Psoas muscle (tissue), 7 donors: ENCODE measurements at regions not wholly inside any gene's neighbourhood (a gene's known extent, or its start where the extent isn't known, plus 50 kb on each side); places are given as distances from the start of the nearest gene placed in this dataset.
"Not testable (repeated sequence)": the region's sequence is repeated elsewhere in the genome, so short reads cannot be mapped to it uniquely, and the experiment has no call there.

Experiments used
- ATAC-seq, 4 donors: fragments of 200-7000 bp; cut with Tn5 transposase; one replicate each; pipeline ENCODE4 v1.9.1; 2020; ENCODE audit warnings: moderate library complexity in 3 of 4, mild to moderate bottlenecking in 2 of 4
- DNase-seq, 2 donors: peaks; one replicate each; pipeline ENCODE4 v3.0.0-alpha.2; 2020
- H3K27ac ChIP-seq: fragments of 200-600 bp; one replicate; pipeline ENCODE4 v1.8.0; 2022
- H3K27me3 ChIP-seq, 3 donors: fragments of 200-600 bp in 1 of 3; one replicate each; pipeline versions ENCODE4 v1.6.1 to v1.8.0; 2013 to 2022; ENCODE audit warnings: low read length in 2 of 3, mild to moderate bottlenecking in 2 of 3, moderate library complexity in 1 of 3; ENCODE audit not compliant: insufficient read depth in 3 of 3
- H3K36me3 ChIP-seq, 2 donors: fragments of 200-600 bp in 1 of 2; one replicate each; pipeline versions ENCODE4 v1.6.1 to v1.8.0; 2013 to 2022; ENCODE audit warnings: low read depth in 1 of 2, mild to moderate bottlenecking in 1 of 2, moderate library complexity in 1 of 2; ENCODE audit not compliant: insufficient read depth in 1 of 2
- H3K4me1 ChIP-seq: fragments of 200-600 bp; one replicate; pipeline ENCODE4 v1.8.0; 2022
- H3K4me3 ChIP-seq: fragments of 200-600 bp; one replicate; pipeline ENCODE4 v1.8.0; 2022; ENCODE audit warnings: mild to moderate bottlenecking
- H3K9me3 ChIP-seq: fragments of 200-600 bp; one replicate; pipeline ENCODE4 v1.8.0; 2022
- CTCF ChIP-seq: fragments of 200-600 bp; IDR thresholded peaks from one replicate; pipeline ENCODE4 v1.8.0; 2022; ENCODE audit warnings: antibody characterized with exemption
- WGBS, 3 donors: extraction: QIAGEN DNeasy Blood & Tissue Kit; methylation state at CpG; one replicate each; pipeline versions ENCODE4 v1.1.6 to v1.1.7; 2013; 5-methylcytosine and 5-hydroxymethylcytosine counted together
- intact Hi-C, 2 donors: fragments of 100-400 bp; cut with DNase I; formaldehyde crosslinking; loops; one replicate each; pipeline versions ENCODE4 v1.11.0 to v1.14.2; 2022
- donor health status: healthy with polysubstance abuse.
- donor health status: DM: no; HTN: no; CAD: no; lungs with moderate emphysema.
- donor health status: Bipolar disorder and iron deficiency.
- donor health status: healthy.
- donor health status: DM: yes; HTN: yes; CAD: no.
- donor health status: DM: no; HTN: no; CAD: no.
- donor health status: DM: yes; HTN: yes; CAD: no.

GRCh38 chr2:201946746-201947145, 86.9 kb upstream of the FZD7 start:
- 83 to 98% (median 94%) methylated on average over 5 of the region's 5 CpGs for WGBS, 3 donors
- intact Hi-C loops: not testable (repeated sequence)

GRCh38 chr2:201947287-201947686, 86.4 kb upstream of the FZD7 start:
- H3K9me3 ChIP-seq: no peaks in the 10 kb centered on the region
- H3K4me1 ChIP-seq: peaks cover 7% of the 10 kb centered on the region
- H3K27me3 ChIP-seq: no peaks in the 10 kb centered on the region
- TF ChIP-seq CTCF: no peak
- no peak for ATAC-seq
- H3K36me3 ChIP-seq: no peaks in the 10 kb centered on the region
- intact Hi-C loops: no loop called here
- H3K4me3 ChIP-seq: no peak overlapping the region
- no peak overlapping the region for H3K27ac ChIP-seq
- DNase-seq: no peak

More at GRCh38 chr2:201946746-201947145, 86.9 kb upstream of the FZD7 start:
- H3K4me3 ChIP-seq, H3K27me3 ChIP-seq, H3K27ac ChIP-seq, DNase-seq, ATAC-seq, H3K9me3 ChIP-seq, H3K36me3 ChIP-seq, H3K4me1 ChIP-seq: not testable (repeated sequence)

GRCh38 chr2:201949181-201949926, 84.3 kb upstream of the FZD7 start:
- no peaks in the 10 kb centered on the region for H3K36me3 ChIP-seq
- DNase-seq (no peak), ATAC-seq (no peak)
- intact Hi-C loops: no loop called here
- no peak overlapping the region for H3K4me3 ChIP-seq
- 71 to 78% (median 77%) methylated on average over 22 of the region's 22 CpGs for WGBS, 3 donors
- H3K9me3 ChIP-seq: no peaks in the 10 kb centered on the region
- H3K27ac ChIP-seq: no peak overlapping the region
- peaks cover 24% of the 10 kb centered on the region for H3K4me1 ChIP-seq
- H3K27me3 ChIP-seq: no peaks in the 10 kb centered on the region
- no peak for TF ChIP-seq CTCF

GRCh38 chr2:201949927-201950246, 83.8 kb upstream of the FZD7 start:
- Histone ChIP-seq H3K9me3 (no peaks in the 10 kb centered on the region), H3K36me3 (no peaks in the 10 kb centered on the region), H3K4me1 (peaks cover 27% of the 10 kb centered on the region), H3K27ac (no peak overlapping the region), H3K4me3 (no peak overlapping the region), H3K27me3 (no peaks in the 10 kb centered on the region)
- no peak for TF ChIP-seq CTCF
- intact Hi-C loops: loop anchor here in 1 of 2 donors (5.0 kb wide), 1 partner anchor 68 kb away; no protein-coding TSS in a partner anchor
- ATAC-seq (no peak), DNase-seq (no peak)
- WGBS, 3 donors: 89 to 90% (median 89%) methylated on average over 8 of the region's 8 CpGs

- Histone ChIP-seq H3K4me1 (peaks cover 32% of the 10 kb centered on the region), H3K36me3 (no peaks in the 10 kb centered on the region), H3K27me3 (no peaks in the 10 kb centered on the region), H3K9me3 (no peaks in the 10 kb centered on the region), H3K27ac (no peak overlapping the region), H3K4me3 (no peak overlapping the region)
- ATAC-seq (no peak), DNase-seq (no peak)
- TF ChIP-seq CTCF: no peak
- intact Hi-C loops: loop anchor here in 1 of 2 donors (5.0 kb wide), 1 partner anchor 68 kb away; no protein-coding TSS in a partner anchor
- WGBS, 3 donors: 89 to 94% (median 90%) methylated on average over 6 of the region's 6 CpGs
These were observed 83.0 kb upstream of the FZD7 start for GRCh38 chr2:201950606-201951005.
